IMR-90 (cell line): ENCODE measurements at regions not wholly inside any gene's neighbourhood (a gene's known extent, or its start where the extent isn't known, plus 50 kb on each side); places are given as distances from the start of the nearest gene placed in this dataset. TPM values are rescaled to one million over a fixed set of nuclear protein-coding genes. Genes with fewer than 3 reads are reported as not detected.

Experiments used
- microRNA-seq, 2 experiments: library from miRNA; stranded (forward) in 1 of 2; unstranded in 1 of 2; fragments of 10-50 nt in 1 of 2; fragments of <30 nt in 1 of 2; gene quantifications in 1 of 2; microRNA quantifications in 1 of 2; one replicate each; pipeline versions ENCODE3 to v1.1.0; 2013 to 2020; ENCODE audit not compliant: insufficient read depth in 1 of 2, insufficient read length in 1 of 2, unreplicated experiment in 1 of 2
- small RNA-seq, 5 experiments: library from RNA; depleted of rRNA; stranded (forward); fragments of <200 nt; gene quantifications; one replicate each; pipeline ENCODE3, GENCODE V24; 2012

Small RNA genes in the stretch of these regions (microRNA-seq; reads per million reads assigned to microRNA genes)
- not detected for gene AL606845.1 (ENCODE audit: insufficient read depth, insufficient read length)
- gene RNU6-475P (ENCODE audit: insufficient read depth, insufficient read length) = not detected

Small RNA genes in the stretch of these regions (small RNA-seq; reads per million reads assigned to genes)
- 0 reads per million in 5 experiments for gene AL606845.1
- gene RNU6-475P = 0 to 0.04 (median 0) reads per million in 5 experiments
